ENCODE measurements at regions not wholly inside any gene's neighbourhood (a gene's known extent, or its start where the extent isn't known, plus 50 kb on each side); places are given as distances from the start of the nearest gene placed in this dataset.

DNA sequence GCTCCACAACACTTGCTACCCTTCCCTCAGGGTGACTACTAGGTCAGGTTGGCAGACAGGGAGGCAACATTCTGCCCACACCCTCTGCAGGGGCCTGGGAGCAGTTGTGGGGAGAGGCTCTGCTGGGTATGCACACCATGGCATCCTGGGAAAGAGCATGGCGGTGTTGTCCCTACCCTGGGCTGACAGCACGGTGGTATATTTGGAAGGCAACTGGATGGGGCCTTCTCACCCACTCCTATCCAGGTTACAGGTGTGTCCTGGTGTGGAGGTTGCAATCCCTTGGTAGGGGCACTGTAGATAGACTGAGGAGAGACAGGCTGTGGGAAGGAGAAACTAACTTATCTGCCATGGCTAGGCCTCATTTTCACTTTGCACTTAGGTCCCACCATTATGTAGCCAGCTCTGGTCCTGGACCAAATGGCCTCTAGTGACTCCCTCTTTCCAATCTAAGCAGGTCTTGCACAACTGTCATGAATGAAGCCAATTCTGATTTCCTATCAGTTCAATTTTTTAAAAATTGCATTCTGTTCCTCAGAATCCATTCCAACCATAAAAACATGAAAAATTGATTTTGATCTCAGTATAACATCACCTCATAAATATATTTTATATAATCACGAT, 54.0 kb upstream of the CD44 start:
- TF ChIP-seq, protein P1, sequence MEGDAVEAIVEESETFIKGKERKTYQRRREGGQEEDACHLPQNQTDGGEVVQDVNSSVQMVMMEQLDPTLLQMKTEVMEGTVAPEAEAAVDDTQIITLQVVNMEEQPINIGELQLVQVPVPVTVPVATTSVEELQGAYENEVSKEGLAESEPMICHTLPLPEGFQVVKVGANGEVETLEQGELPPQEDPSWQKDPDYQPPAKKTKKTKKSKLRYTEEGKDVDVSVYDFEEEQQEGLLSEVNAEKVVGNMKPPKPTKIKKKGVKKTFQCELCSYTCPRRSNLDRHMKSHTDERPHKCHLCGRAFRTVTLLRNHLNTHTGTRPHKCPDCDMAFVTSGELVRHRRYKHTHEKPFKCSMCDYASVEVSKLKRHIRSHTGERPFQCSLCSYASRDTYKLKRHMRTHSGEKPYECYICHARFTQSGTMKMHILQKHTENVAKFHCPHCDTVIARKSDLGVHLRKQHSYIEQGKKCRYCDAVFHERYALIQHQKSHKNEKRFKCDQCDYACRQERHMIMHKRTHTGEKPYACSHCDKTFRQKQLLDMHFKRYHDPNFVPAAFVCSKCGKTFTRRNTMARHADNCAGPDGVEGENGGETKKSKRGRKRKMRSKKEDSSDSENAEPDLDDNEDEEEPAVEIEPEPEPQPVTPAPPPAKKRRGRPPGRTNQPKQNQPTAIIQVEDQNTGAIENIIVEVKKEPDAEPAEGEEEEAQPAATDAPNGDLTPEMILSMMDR (IDR thresholded peaks at IDR 0.05) = no peak
- TF ChIP-seq EZH2 (IDR thresholded peaks at IDR 0.05; ENCODE audit: borderline replicate concordance, insufficient read depth, low read depth, low read length, poor library complexity, severe bottlenecking) = no peak
